Stimulated activated CD8-positive, alpha-beta memory T cell treated with anti-CD3 and anti-CD28 coated beads, Interleukin-12 subunit alpha, Interleukin-12 subunit beta, amount 100 ng/mL, for 1 hour (primary cell): ENCODE measurements at regions not wholly inside any gene's neighbourhood (a gene's known extent, or its start where the extent isn't known, plus 50 kb on each side); places are given as distances from the start of the nearest gene placed in this dataset.

Source experiments
- DNase-seq: peaks from one replicate; pipeline ENCODE4 v3.0.0-alpha.2; 2020; ENCODE audit warnings: low read depth

GRCh38 chr3:56985460-56985859, 75.0 kb upstream of the SPATA12 start:
- DNase-seq = no peak

DNA sequence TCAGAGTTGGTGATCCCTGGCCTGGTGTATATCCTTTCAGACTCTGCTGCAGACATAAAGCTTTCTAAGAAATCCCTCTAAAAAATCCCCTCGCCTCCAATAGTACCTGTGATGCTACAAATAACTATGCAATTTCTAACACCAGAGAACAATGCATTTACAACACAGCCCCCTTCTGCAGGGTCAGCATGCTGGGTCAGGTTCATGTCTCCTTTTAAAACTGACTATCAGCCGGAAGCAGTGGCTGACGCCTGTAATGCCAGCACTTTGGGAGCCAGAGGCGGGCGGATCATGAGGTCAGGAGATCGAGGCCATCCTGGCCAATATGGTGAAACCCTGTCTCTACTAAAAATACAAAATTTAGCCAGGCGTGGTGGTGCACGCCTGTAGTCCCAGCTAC, 77.0 kb upstream of the SPATA12 start:
- no peak for DNase-seq

DNA sequence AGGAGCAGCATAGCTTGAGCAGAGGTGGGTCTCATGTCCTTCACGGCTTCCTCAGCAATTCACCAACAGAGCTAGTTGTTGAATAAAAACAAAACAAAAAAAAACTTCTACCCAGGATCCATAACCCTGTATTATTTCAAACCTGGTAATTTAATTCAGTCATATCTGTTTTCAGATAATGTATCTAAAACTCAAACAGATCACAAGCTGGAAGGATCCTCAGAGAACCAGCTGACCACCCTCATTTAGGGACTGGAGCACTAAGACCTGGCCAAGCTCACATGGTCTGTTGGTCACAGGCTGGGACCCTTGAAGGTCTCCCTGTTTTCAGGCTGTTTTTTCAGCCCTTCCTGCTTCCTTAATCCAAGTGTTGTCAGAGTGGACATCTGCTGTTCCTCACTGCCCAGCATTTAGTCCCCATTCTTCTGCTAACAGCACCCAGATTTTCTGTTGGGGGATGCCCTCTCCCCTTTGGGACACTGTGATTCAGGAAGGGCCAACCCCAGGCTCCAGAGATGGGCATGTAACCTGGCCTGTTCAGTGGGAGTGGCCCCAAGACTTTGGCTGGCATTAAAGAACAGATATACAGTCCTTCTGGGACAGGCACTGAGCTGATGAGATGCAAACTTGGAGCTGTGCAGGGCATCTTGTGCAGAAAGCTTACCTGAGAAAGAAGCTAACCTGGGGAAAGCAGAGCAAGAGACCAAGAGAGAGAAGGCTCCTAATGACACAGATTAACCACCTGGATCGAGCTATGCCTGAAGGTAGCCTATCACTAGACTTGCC, 78.8 kb upstream of the SPATA12 start:
- DNase-seq = no peak

DNA sequence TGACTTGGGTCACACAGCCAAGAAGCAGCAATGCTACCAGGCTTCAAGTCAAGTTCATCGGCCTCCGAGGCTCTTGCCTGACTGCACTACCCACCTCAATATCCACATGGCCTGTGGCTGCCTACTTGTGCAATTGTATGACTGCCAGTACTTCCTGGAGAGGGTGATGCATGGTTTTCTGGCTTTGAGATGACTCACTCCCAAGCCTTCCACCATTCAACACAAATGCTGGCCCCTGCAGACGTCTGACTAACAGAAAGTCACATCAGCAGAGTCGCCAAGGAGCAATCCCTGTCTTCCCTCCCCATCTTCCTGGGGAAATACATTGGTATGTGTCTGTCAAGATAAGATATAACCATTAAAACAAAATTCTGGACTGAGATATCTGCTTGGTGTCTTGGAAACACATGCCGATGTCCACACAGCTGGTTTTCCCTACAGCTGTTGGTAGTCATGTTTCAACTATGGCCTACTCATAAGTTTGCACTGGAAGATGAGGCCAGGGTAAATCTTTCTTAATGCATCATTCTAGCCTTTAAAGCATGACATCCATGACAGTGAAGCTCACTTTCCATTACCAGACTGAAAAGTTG, 79.6 kb upstream of the SPATA12 start:
- peak; percentile 7 for DNase-seq

DNA sequence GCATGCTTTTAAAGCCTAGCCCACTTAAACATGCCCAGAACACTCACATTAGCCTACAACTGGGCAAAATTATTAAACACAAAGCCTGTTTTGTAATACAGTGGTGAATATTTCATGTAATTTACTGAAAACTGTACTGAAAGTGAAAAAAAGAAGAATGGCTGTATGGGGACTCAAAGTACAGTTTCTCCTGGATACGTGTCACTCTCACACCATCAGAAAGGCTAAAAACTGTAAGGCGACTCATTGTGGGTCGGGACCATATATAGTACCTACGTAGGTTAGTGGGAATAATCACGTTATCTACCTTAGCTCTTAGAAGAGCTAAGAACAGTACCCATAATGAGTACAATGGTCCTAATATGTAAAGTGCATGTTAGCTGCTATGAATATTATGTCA, 80.2 kb upstream of the SPATA12 start:
- DNase-seq = no peak

DNA sequence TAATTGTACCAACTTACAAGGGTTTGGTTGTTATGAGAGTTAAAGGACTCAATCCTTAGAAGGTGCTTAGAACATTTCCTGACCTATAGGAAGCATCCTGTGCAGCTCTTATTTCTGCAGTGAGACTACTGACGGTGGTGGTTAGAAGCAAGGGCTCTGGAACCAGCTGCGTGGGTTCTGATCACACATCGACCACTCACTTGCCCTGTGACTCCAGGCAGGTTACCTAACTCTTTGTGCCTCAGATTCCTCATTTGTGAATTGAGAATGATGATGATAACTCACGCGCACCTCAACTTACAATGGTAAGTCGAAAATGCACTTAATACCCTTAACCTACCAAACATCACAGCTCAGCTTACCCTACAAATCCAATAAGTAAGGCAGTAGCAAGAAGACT, 80.7 kb upstream of the SPATA12 start:
- DNase-seq = no peak

- no peak for DNase-seq
Measured at GRCh38 chr3:56977561-56977889, 82.9 kb upstream of the SPATA12 start.

- no peak for DNase-seq
Measured at GRCh38 chr3:56976651-56977560, 83.6 kb upstream of the SPATA12 start.

DNA sequence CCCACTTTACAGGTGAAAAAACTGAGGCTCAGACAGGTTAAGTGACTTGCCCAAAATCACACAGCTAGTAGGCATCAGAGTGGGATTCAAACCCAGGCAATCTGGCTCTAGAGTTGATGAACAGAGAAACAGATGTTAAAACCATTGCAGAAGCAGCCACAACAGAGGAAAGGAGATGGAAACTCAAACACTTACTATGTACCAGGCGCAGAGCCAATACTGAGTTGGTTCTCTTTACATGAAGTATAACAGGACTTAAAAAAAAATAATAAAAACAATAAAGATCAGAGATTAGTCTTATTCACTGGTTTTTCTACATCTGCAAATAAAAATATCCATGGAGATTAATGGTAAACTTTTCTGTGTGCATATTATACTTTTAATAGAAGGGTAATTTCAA, 84.9 kb upstream of the SPATA12 start:
- no peak for DNase-seq

GRCh38 chr3:56974247-56974930, 86.1 kb upstream of the SPATA12 start:
- no peak for DNase-seq

DNA sequence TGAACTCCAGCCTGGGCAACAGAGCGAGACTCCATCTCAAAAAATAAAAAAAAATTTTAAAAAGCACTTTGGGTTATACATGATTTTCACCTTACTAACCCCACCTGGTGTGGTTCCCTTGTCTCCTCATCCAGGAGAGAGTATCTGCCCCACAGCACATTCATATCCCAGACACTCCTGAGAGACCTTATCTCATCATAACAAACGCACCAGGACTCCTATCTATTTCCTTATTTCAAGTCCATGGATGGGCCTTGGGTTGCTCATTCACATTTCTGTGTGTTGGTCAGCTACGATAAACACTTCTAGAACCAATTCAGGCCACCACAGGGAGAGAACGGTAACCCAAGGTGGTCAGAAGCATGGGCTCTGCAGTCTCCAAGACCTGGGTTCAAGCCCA, 88.6 kb upstream of the SPATA12 start:
- no peak for DNase-seq

DNA sequence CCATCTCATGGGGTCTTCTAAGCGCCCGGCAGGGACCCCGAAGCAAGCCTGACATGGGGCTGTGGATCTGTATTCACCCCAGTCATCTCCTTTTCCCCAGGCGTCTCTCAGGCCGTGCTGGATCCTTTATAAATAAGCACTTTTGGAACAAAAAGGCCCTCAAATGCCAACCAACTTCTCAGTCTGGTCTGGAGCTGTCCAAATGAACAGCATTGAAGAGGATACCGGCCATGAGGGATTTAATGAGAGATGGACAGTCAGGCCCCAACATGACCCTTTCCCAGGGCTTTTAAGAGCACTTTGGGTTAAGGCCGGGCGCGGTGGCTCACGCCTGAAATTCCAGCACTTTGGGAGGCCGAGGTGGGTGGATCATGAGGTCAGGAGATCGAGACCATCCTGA, 89.2 kb upstream of the SPATA12 start:
- DNase-seq = no peak

GRCh38 chr3:56970461-56970879, 90.0 kb upstream of the SPATA12 start:
- DNase-seq = no peak

DNA sequence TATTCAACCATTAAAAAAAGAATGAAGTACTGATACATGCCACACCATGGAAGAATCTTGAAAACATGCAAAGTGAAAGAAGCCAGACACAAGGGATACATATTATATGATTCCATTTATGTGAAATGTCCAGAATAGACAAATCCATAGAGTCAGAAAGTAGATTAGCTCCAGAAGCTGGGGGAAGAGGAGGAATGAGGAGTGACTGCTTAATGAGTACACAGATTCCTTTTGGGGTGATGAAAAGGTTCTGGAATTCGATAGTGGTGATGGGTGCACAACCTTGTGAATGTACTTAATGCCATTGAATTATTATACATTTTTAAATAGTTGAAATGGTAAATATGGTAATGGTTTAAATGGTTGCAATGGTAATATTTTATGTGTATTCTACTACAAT, 90.6 kb upstream of the SPATA12 start:
- DNase-seq = no peak

DNA sequence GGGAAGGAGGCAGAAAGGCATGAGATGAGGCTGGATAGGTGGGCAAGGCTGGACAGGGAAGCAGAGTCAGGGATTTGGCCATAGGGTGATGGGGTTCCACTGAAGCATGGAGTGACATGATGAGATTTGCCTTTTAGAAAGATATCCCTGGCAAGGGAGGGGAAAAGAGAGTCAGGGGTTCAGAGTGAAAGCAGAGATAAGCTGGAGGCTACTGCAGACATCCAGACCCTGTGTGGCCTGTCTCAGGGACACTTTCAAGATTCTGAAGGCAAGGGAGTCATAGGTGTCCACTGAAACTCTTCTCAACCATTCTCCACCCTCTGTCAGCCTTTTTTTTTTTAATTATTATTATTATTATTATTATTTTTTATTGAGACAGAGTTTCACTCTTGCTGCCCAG, 94.0 kb upstream of the SPATA12 start:
- no peak for DNase-seq

- no peak for DNase-seq
Measured at GRCh38 chr3:56966104-56966503, 94.4 kb upstream of the SPATA12 start.

- DNase-seq = no peak
Measured at GRCh38 chr3:56962922-56963321, 97.5 kb upstream of the SPATA12 start.

DNA sequence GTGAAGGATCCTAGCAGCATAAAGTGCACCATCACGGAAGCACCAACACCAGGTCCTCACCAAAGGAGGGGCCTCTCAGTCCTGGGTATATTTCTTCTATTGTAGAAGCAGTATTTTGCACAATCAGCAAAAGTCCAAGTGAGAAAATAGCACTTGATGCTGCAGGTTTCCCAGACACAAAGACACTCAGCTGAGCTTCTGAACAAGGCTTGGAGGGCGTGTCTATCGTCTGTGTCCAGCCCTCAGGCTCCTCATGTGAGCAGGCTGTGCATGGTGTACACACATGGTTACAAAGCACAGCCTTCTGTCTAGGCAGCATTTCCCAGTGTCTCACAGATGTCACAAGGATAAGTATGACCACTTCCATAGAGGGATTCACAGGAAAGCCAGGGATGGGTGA, 98.3 kb upstream of the SPATA12 start:
- no peak for DNase-seq

DNA sequence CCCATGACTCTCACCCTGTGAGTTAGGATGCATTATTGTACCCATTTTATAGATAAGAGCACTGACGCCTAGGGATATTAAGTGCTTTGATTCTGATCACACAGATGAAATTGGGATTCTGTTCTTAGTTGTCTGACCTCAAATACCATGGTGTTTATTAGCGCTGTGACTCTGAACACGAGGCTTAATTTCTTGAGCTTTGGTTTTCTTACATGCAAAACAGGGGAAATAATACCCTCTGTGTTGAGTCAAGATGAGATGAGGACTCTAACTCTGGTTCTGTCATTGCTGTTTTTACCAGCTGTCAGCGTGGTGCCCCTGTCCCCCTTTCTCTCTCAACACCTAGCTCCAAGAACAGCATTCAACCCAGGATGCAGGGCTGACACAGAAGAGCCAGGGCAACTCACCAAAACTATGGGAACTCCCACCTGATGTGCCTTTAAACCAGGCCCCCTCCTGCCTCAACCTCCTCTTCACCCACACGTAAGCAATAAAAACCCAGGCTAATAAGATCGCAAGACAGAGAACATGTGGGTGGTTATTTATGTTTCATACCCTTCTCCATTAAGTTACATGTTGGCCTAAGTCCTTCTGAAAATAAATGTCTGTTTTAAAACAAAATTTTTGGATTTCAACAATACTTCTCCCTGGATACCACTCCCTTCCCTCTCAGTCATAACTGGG, 100.1 kb upstream of the SPATA12 start:
- DNase-seq = no peak

DNA sequence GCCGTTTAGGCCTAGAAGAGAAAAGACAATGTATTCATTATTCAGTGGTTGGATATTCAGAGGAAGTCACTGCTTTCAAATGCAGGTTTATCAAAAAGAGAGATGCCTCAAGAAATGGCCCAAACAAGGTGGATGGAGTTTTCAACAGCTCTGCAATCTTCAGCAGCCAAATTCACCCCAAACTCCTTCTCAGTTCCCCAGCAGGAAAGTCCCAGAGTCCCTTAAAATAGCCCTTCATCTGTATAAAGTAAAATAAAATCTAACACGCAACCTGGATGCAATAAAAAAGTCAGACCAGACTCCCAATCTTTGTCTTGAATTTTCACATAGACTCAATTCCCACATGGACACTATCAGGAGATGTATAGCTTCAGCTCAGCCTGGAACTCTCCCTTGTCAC, 101.6 kb upstream of the SPATA12 start:
- no peak for DNase-seq

DNA sequence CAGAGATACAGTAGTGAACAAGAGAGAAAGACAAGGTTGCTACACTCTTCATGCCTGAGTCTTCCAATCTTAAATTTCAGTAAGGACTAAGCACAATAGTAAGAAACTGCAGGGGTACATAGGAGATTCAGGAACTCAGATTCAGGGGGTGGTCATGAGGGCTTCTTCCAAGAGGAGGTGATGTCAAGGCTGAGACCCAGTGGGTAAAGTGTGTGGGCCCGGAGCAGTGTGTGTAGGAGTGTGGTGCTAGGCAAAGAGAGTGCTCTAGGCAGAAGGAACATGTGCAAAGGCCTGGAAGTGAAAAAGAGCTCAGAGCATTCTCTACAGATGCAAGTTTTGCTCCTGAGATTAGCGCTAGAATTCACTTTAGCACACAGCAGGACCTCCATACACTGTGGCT, 102.9 kb upstream of the SPATA12 start:
- DNase-seq = no peak

DNA sequence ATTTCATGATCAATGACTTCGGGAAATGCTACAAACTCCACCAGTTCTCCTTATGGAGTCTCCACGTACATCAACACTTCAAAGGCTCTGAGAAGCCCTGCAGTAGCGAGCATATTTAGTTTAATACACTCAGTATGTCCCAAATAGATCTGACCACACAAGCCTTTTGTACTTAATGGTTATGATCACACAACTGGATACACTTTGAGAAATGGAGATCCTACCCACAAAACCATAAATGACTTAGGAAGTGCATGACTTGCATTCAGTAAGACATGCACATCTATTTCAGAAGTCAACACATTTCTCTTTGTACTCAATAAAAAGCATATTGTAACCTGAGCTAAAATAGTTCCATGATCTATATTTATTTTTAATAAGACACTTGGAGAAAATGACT, 103.6 kb upstream of the SPATA12 start:
- DNase-seq = no peak
